Liver (tissue), 8 donors: ENCODE measurements at regions not wholly inside any gene's neighbourhood (a gene's known extent, or its start where the extent isn't known, plus 50 kb on each side); places are given as distances from the start of the nearest gene placed in this dataset.

Experiments
- DNase-seq: peaks from one replicate; pipeline ENCODE4 v3.0.0-alpha.2; 2017; ENCODE audit warnings: low spot score
- H3K27ac ChIP-seq, 2 donors: one replicate each; pipeline ENCODE4 v1.7.0; 2013; ENCODE audit warnings: inconsistent platforms in 2 of 2, low read length in 2 of 2, control low read depth in 1 of 2, low read depth in 1 of 2, mild to moderate bottlenecking in 1 of 2
- H3K27me3 ChIP-seq, 4 donors: one replicate each; pipeline versions ENCODE4 v1.6.1 to v1.7.0; 2013; ENCODE audit warnings: low read length in 3 of 4, inconsistent platforms in 1 of 4, mild to moderate bottlenecking in 1 of 4, moderate library complexity in 1 of 4; ENCODE audit not compliant: control insufficient read depth in 4 of 4, insufficient read depth in 4 of 4
- H3K36me3 ChIP-seq, 4 donors: one replicate each; pipeline versions ENCODE4 v1.6.1 to v1.7.0; 2013; ENCODE audit warnings: low read length in 3 of 4, mild to moderate bottlenecking in 3 of 4, low read depth in 1 of 4, moderate library complexity in 1 of 4; ENCODE audit not compliant: control insufficient read depth in 4 of 4, insufficient read depth in 3 of 4
- H3K4me1 ChIP-seq, 4 donors: one replicate each; pipeline versions ENCODE4 v1.6.1 to v1.7.0; 2013; ENCODE audit warnings: low read length in 3 of 4, mild to moderate bottlenecking in 3 of 4, moderate library complexity in 1 of 4; ENCODE audit not compliant: control insufficient read depth in 4 of 4, insufficient read depth in 4 of 4
- H3K4me3 ChIP-seq, 3 donors: one replicate each; pipeline versions ENCODE4 v1.6.1 to v1.7.0; 2013; ENCODE audit warnings: low read length in 3 of 3, control low read depth in 1 of 3, low read depth in 1 of 3, mild to moderate bottlenecking in 1 of 3
- H3K9ac ChIP-seq, 2 donors: one replicate each; pipeline ENCODE4 v1.7.0; 2013; ENCODE audit warnings: low read length in 2 of 2, mild to moderate bottlenecking in 2 of 2, moderate library complexity in 2 of 2, control low read depth in 1 of 2, low read depth in 1 of 2
- H3K9me3 ChIP-seq, 4 donors: one replicate each; pipeline versions ENCODE4 v1.6.1 to v1.7.0; 2013; ENCODE audit warnings: low read length in 3 of 4; ENCODE audit not compliant: control insufficient read depth in 4 of 4
- ATF3 ChIP-seq: IDR thresholded peaks from 2 replicates; pipeline ENCODE4 v1.6.1; 2016; ENCODE audit warnings: antibody characterized with exemption
- CTCF ChIP-seq: fragments of 150-350 bp; IDR thresholded peaks from 2 replicates; pipeline ENCODE4 v1.5.1; 2017; ENCODE audit warnings: improper control_type of control experiment, low read depth, low read length; ENCODE audit not compliant: missing input control
- EGR1 ChIP-seq, 2 donors: IDR thresholded peaks; 2 replicates each; pipeline ENCODE4 v1.6.1; 2016 to 2018; ENCODE audit warnings: antibody characterized with exemption in 2 of 2, low read depth in 2 of 2
- FOXA1 ChIP-seq: IDR thresholded peaks from 2 replicates; pipeline ENCODE4 v1.6.1; 2016; ENCODE audit warnings: antibody characterized with exemption
- FOXA2 ChIP-seq: IDR thresholded peaks from 2 replicates; pipeline ENCODE4 v1.6.1; 2016; ENCODE audit warnings: antibody characterized with exemption
- GABPA ChIP-seq, 2 donors: IDR thresholded peaks in 1 of 2; conservative IDR thresholded peaks in 1 of 2; 2 replicates each; pipeline ENCODE4 v1.6.1; 2016; ENCODE audit warnings: antibody characterized with exemption in 2 of 2, mild to moderate bottlenecking in 1 of 2, moderate library complexity in 1 of 2
- HNF4A ChIP-seq, 2 donors: conservative IDR thresholded peaks; 2 replicates each; pipeline ENCODE4 v1.6.1; 2016; ENCODE audit warnings: antibody characterized with exemption in 2 of 2, mild to moderate bottlenecking in 2 of 2
- HNF4G ChIP-seq: IDR thresholded peaks from 2 replicates; pipeline ENCODE4 v1.6.1; 2016; ENCODE audit warnings: antibody characterized with exemption
- JUND ChIP-seq, 2 donors: IDR thresholded peaks; 2 replicates each; pipeline ENCODE4 v1.6.1; 2016; ENCODE audit warnings: antibody characterized with exemption in 2 of 2
- MAX ChIP-seq: IDR thresholded peaks from 2 replicates; pipeline ENCODE4 v1.6.1; 2016; ENCODE audit warnings: antibody characterized with exemption
- NR2F2 ChIP-seq: IDR thresholded peaks from 2 replicates; pipeline ENCODE4 v1.6.1; 2016; ENCODE audit warnings: antibody characterized with exemption
- RAD21 ChIP-seq, 2 donors: IDR thresholded peaks; 2 replicates each; pipeline ENCODE4 v1.6.1; 2016; ENCODE audit warnings: antibody characterized with exemption in 2 of 2, mild to moderate bottlenecking in 2 of 2
- REST ChIP-seq: IDR thresholded peaks from 2 replicates; pipeline ENCODE4 v1.6.1; 2016; ENCODE audit warnings: antibody characterized with exemption, mild to moderate bottlenecking
- RXRA ChIP-seq, 2 donors: IDR thresholded peaks; 2 replicates each; pipeline ENCODE4 v1.6.1; 2017 to 2018; ENCODE audit warnings: antibody characterized with exemption in 2 of 2, mild to moderate bottlenecking in 1 of 2
- SP1 ChIP-seq: IDR thresholded peaks from 2 replicates; pipeline ENCODE4 v1.6.1; 2018; ENCODE audit warnings: antibody characterized with exemption, mild to moderate bottlenecking
- TAF1 ChIP-seq: conservative IDR thresholded peaks from 2 replicates; pipeline ENCODE4 v1.6.1; 2016; ENCODE audit warnings: antibody characterized with exemption, mild to moderate bottlenecking
- YY1 ChIP-seq: IDR thresholded peaks from 2 replicates; pipeline ENCODE4 v1.6.1; 2016; ENCODE audit warnings: antibody characterized with exemption, mild to moderate bottlenecking
- ZBTB33 ChIP-seq: IDR thresholded peaks from 2 replicates; pipeline ENCODE4 v1.6.1; 2016; ENCODE audit warnings: antibody characterized with exemption
- WGBS: extraction: QIAGEN DNeasy Blood & Tissue Kit; methylation state at CpG from one replicate; pipeline ENCODE4 v1.1.7; 2013; 5-methylcytosine and 5-hydroxymethylcytosine counted together
- donor health status: healthy.
- donor health status: healthy.
- donor health status: healthy.
- donor health status: healthy.
- donor health status: healthy.

- Histone ChIP-seq H3K9me3 (no peaks in the 10 kb centered on the region), H3K4me3 (no peak overlapping the region), H3K9ac (no peak overlapping the region), H3K4me1 (no peaks in the 10 kb centered on the region), H3K27ac (no peak overlapping the region), H3K36me3 (no peaks in the 10 kb centered on the region), H3K27me3 (no peaks in the 10 kb centered on the region)
- TF ChIP-seq SP1 (no peak), ZBTB33 (no peak), HNF4A (conservative IDR thresholded peaks at IDR 0.05) (no peak), NR2F2 (no peak), YY1 (no peak), REST (no peak), MAX (no peak), EGR1 (IDR thresholded peaks at IDR 0.05; ENCODE audit: low read depth in 2 of 2) (no peak), TAF1 (no peak), FOXA1 (no peak), HNF4G (no peak), RXRA (IDR thresholded peaks at IDR 0.05) (no peak), JUND (IDR thresholded peaks at IDR 0.05) (no peak), CTCF (no peak), RAD21 (IDR thresholded peaks at IDR 0.05) (no peak), GABPA (IDR thresholded peaks at IDR 0.05 in 1 of 2, conservative IDR thresholded peaks at IDR 0.05 in 1 of 2) (no peak), ATF3 (no peak)
- 86% methylated on average over 2 of the region's 2 CpGs for WGBS
- no peak for DNase-seq
Observed at GRCh38 chr5:26563979-26564378, 474.4 kb downstream of the CDH9 start.

- no peaks in the 10 kb centered on the region for H3K36me3 ChIP-seq
- no peaks in the 10 kb centered on the region for H3K27me3 ChIP-seq
- no peak overlapping the region for H3K4me3 ChIP-seq
- DNase-seq = no peak
- TF ChIP-seq FOXA2 (no peak), HNF4G (no peak)
- no peak overlapping the region for H3K9ac ChIP-seq
- WGBS = 86% methylated on average over 2 of the region's 2 CpGs
- no peaks in the 10 kb centered on the region for H3K4me1 ChIP-seq
- H3K27ac ChIP-seq = no peak overlapping the region
- H3K9me3 ChIP-seq = no peaks in the 10 kb centered on the region
Observed at GRCh38 chr5:26553079-26553478, 485.3 kb downstream of the CDH9 start.
